Pulmonary artery endothelial cell (primary cell): ENCODE measurements at regions not wholly inside any gene's neighbourhood (a gene's known extent, or its start where the extent isn't known, plus 50 kb on each side); places are given as distances from the start of the nearest gene placed in this dataset.
"Not testable (repeated sequence)": the region's sequence is repeated elsewhere in the genome, so short reads cannot be mapped to it uniquely, and the experiment has no call there.

Source experiments
- DNase-seq: peaks from one replicate; pipeline ENCODE4 v3.0.0-alpha.2; 2011; ENCODE audit warnings: low read depth, low spot score

GRCh38 chr9:25752398-25752797 is 74.2 kb upstream of the TUSC1 start:
- no peak for DNase-seq

DNA sequence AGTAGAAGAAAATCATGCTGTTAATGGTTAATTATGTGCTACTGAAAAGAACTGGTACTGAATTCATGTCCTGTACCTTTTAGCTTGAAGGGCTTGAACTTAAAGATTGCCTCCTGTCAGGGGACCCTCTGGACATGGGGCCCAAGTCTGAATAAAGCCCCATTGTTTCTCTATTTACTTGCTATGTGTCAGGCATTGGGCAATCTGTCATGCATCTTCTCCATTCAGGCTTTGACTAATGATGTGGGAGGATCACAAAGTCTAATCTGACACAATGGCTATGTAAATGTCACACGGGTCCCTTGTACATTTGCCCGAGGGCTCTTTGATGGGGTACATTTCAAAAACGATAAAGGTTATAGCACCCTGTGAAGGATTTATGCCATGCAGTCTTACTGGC is 64.0 kb upstream of the TUSC1 start:
- DNase-seq = no peak

- no peak for DNase-seq
These were observed 55.2 kb upstream of the TUSC1 start for GRCh38 chr9:25733336-25733982.

DNA sequence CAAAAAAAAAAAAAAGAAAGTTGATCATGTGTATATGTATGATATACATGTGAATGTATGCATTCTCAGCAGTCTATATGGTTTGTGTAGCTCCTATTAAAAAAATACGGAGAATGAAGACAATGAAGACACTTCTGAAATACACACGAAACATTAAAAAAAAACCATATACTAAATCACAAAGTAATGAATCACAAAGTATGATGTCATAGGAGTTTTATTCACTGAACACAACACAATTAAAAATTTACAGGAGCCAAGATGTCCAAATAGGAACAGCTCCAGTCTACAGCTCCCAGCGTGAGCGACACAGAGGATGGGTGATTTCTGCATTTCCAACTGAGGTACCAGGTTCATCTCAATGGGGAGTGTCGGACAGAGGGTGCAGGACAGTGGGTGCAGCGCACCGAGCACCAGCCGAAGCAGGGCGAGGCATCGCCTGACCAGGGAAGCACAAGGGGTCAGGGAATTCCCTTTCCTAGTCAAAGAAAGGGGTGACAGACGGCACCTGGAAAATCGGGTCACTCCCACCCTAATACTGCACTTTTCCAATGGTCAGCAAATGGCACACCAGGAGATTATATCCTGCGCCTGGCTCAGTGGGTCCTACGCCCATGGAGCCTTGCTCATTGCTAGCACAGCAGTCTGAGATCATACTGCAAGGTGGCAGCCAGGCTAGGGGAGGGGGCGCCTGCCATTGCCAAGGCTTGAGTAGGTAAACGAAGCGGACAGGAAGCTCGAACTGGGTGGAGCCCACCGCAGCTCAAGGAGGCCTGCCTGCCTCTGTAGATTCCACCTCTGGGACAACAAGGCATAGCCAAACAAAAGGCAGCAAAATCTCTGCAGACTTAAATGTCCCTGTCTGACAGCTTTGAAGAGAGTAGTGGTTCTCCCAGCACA is 53.9 kb upstream of the TUSC1 start:
- not testable (repeated sequence) for DNase-seq
